GM12878 (cell line): ENCODE measurements at regions not wholly inside any gene's neighbourhood (a gene's known extent, or its start where the extent isn't known, plus 50 kb on each side); places are given as distances from the start of the nearest gene placed in this dataset.

Experiments
- ATAC-seq: fragments of 200-7000 bp; cut with Tn5 transposase; 3 replicates; pipeline ENCODE4 v1.9.1; 2020; ENCODE audit warnings: mild to moderate bottlenecking, moderate library complexity
- BruUV-seq: library from RNA; stranded (reverse); fragments of 400-500 nt; replicated peaks from 2 replicates; lab custom pipeline; 2021; lab: Mats Ljungman, UMichigan
- CTCF ChIA-PET: fragments of 300-600 bp; sonication (Branson Sonifier 250); formaldehyde crosslinking; extraction: SDS; loops from one replicate; lab custom pipeline; 2021; ENCODE audit warnings: inconsistent platforms; lab: Yijun Ruan, JAX
- POLR2A ChIA-PET: fragments of 350-600 bp; formaldehyde crosslinking; extraction: SDS; loops from one replicate; lab custom pipeline; 2021; ENCODE audit warnings: inconsistent platforms; lab: Charles Lee
- RAD21 ChIA-PET: fragments of 300-600 bp; sonication (Branson Sonifier 250); formaldehyde crosslinking; loops from one replicate; lab custom pipeline; 2023; ENCODE audit warnings: antibody characterized with exemption; ENCODE audit not compliant: unreplicated experiment; lab: Charles Lee
- SMC1A ChIA-PET: fragments of 300-600 bp; sonication (Branson Sonifier 250); formaldehyde crosslinking; loops from one replicate; lab custom pipeline; 2023; ENCODE audit not compliant: unreplicated experiment, uncharacterized antibody; lab: Charles Lee
- DNase-seq: peaks from one replicate; pipeline ENCODE4 v3.0.0-alpha.2; 2011; ENCODE audit warnings: low read depth, low spot score
- FAIRE-seq: peaks from 3 replicates; lab custom pipeline; 2011; peaks lifted over from hg19 to GRCh38; lab: Jason Lieb, UNC
- H2AFZ ChIP-seq: 2 replicates; pipeline ENCODE4 v1.6.0; 2011; ENCODE audit warnings: low read depth, low read length, control low read depth; ENCODE audit not compliant: control insufficient read depth
- H3K27ac ChIP-seq: 2 replicates; pipeline ENCODE4 v1.5.1; 2011; ENCODE audit warnings: control low read depth; ENCODE audit not compliant: control insufficient read depth, insufficient read depth
- H3K27me3 ChIP-seq, 2 experiments: replicated peaks in 1 of 2; 2 replicates each; pipeline versions ENCODE4 v1.6.0 to v1.6.1; 2011; ENCODE audit warnings: low read length in 1 of 2; ENCODE audit not compliant: control insufficient read depth in 2 of 2, insufficient read depth in 2 of 2
- H3K36me3 ChIP-seq, 2 experiments: 2 replicates each; pipeline ENCODE4 v1.5.1; 2011; ENCODE audit warnings: low read length in 1 of 2; ENCODE audit not compliant: control insufficient read depth in 2 of 2, insufficient read depth in 2 of 2
- H3K4me1 ChIP-seq: 2 replicates; pipeline ENCODE4 v1.6.1; 2011; ENCODE audit warnings: mild to moderate bottlenecking, low read length, moderate library complexity, mixed read lengths; ENCODE audit not compliant: control insufficient read depth, insufficient read depth
- H3K4me2 ChIP-seq: 2 replicates; pipeline ENCODE4 v1.6.0; 2011; ENCODE audit warnings: control low read depth; ENCODE audit not compliant: control insufficient read depth, insufficient read depth
- H3K4me3 ChIP-seq: fragments of 200-600 bp; sonication (generic); 2 replicates; pipeline ENCODE4 v1.5.1; 2016
- H3K79me2 ChIP-seq: 2 replicates; pipeline ENCODE4 v1.6.0; 2011; ENCODE audit warnings: low read length; ENCODE audit not compliant: control insufficient read depth, insufficient read depth
- H3K9ac ChIP-seq: 2 replicates; pipeline ENCODE4 v1.8.0; 2011; ENCODE audit warnings: low read length, control low read depth, mixed read lengths; ENCODE audit not compliant: control insufficient read depth, insufficient read depth
- H3K9me3 ChIP-seq: replicated peaks from 3 replicates; pipeline ENCODE4 v1.5.1; 2011; ENCODE audit warnings: mild to moderate bottlenecking, low read length; ENCODE audit not compliant: control insufficient read depth, insufficient read depth
- H4K20me1 ChIP-seq: 2 replicates; pipeline ENCODE4 v1.6.0; 2011; ENCODE audit not compliant: control insufficient read depth, insufficient read depth
- CEBPB ChIP-seq, 2 experiments: fragments of 150-350 bp in 1 of 2; IDR thresholded peaks; 2 replicates each; pipeline ENCODE4 v1.6.1; 2012 to 2014; ENCODE audit warnings: low read depth in 2 of 2, low read length in 2 of 2, borderline replicate concordance in 1 of 2, inconsistent platforms in 1 of 2
- CHD4 ChIP-seq: fragments of 200-600 bp; sonication (generic); IDR thresholded peaks from 2 replicates; pipeline ENCODE4 v1.6.1; 2016; ENCODE audit warnings: mild to moderate bottlenecking
- CREB1 ChIP-seq: IDR thresholded peaks from 2 replicates; pipeline ENCODE4 v1.6.1; 2012; ENCODE audit warnings: low read depth, mild to moderate bottlenecking, inconsistent platforms
- CTCF ChIP-seq, 3 experiments: IDR thresholded peaks in 2 of 3; conservative IDR thresholded peaks in 1 of 3; 2 replicates each; pipeline ENCODE4 v1.5.1; 2011; ENCODE audit warnings: low read depth in 3 of 3, low read length in 3 of 3, mild to moderate bottlenecking in 3 of 3, control low read depth in 2 of 3, moderate library complexity in 2 of 3, inconsistent platforms in 1 of 3, mixed read lengths in 1 of 3; ENCODE audit not compliant: control insufficient read depth in 2 of 3, insufficient read depth in 1 of 3; ENCODE audit errors: extremely low read depth in 1 of 3
- CUX1 ChIP-seq: IDR thresholded peaks from 2 replicates; pipeline ENCODE4 v1.6.1; 2012; ENCODE audit warnings: improper control_type of control experiment, low read depth, low read length; ENCODE audit not compliant: insufficient replicate concordance
- EGR1 ChIP-seq, 2 experiments: IDR thresholded peaks; 1 replicate in 1 of 2; 2 replicates in 1 of 2; pipeline ENCODE4 v1.6.1; 2011 to 2012; ENCODE audit warnings: low read depth in 2 of 2, low read length in 2 of 2, borderline replicate concordance in 1 of 2, mild to moderate bottlenecking in 1 of 2, moderate library complexity in 1 of 2
- EP300 ChIP-seq, 2 experiments: fragments of 150-350 bp in 1 of 2; IDR thresholded peaks; 2 replicates each; pipeline ENCODE4 v1.6.1; 2011 to 2012; ENCODE audit warnings: low read depth in 2 of 2, low read length in 2 of 2, borderline replicate concordance in 1 of 2, improper control_type of control experiment in 1 of 2, inconsistent platforms in 1 of 2; ENCODE audit not compliant: control insufficient read depth in 1 of 2
- KDM1A ChIP-seq: fragments of 200-600 bp; sonication (generic); IDR thresholded peaks from 2 replicates; pipeline ENCODE4 v1.6.1; 2016; ENCODE audit warnings: borderline replicate concordance
- SIX5 ChIP-seq: IDR thresholded peaks from 2 replicates; pipeline ENCODE4 v1.6.1; 2011; ENCODE audit warnings: mild to moderate bottlenecking, low read depth, low read length, moderate library complexity; ENCODE audit not compliant: severe bottlenecking
- TAF1 ChIP-seq: IDR thresholded peaks from 2 replicates; pipeline ENCODE4 v1.6.1; 2011; ENCODE audit warnings: mild to moderate bottlenecking, low read depth, low read length, borderline replicate concordance
- TARDBP ChIP-seq: IDR thresholded peaks from 2 replicates; pipeline ENCODE4 v1.6.1; 2016; ENCODE audit warnings: borderline replicate concordance
- WGBS: methylation state at CpG from one replicate; pipeline ENCODE4 v1.1.6; 2016; ENCODE audit warnings: low lambda C conversion rate; ENCODE audit not compliant: insufficient replicate concordance, insufficient coverage; ENCODE audit errors: missing lambda C conversion rate; 5-methylcytosine and 5-hydroxymethylcytosine counted together
- in situ Hi-C: fragments of 300-500 bp; cut with MboI; formaldehyde crosslinking; loops from 9 replicates; pipeline ENCODE4 v1.14.3; 2018; ENCODE audit warnings: mixed read lengths
- intact Hi-C: fragments of 100-400 bp; cut with micrococcal nuclease; formaldehyde crosslinking; loops from one replicate; pipeline ENCODE4 v1.14.2; 2022; ENCODE audit not compliant: unreplicated experiment
- TF ChIP-seq, protein P1 (sequence below): fragments of 450-650 bp; IDR thresholded peaks from 2 replicates; pipeline ENCODE4 v1.6.1; 2018; ENCODE audit warnings: borderline replicate concordance, mild to moderate bottlenecking; ENCODE audit not compliant: partially characterized antibody

DNA sequence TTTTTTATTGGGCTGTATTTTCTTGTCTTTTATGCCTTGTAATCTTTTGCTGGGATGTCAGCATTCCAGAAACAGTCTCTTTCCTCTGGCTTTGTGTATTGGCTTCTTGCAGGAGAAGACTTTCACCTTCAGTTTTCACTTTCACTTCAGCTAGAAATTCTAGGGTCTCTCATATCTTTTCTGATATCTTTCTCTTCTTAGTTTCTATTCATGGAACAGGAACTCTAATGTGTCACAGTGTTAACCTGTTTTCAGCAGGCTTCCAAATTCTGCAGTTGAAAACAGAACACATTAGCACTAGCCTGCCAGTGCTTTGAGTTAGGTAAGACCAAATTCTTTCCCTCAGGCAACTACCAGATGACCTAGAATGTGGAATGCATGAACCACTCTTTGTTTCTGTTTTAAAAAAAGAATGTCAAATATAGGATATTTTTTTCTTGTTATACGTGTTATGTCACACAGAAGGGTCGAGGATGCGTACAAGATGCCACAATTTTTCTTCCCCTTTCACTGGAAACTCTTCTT is 164.7 kb downstream of the TUSC1 start:
- in situ Hi-C loops (no loop called here), intact Hi-C loops (no loop called here)
- RAD21 ChIA-PET = no interaction called here
- WGBS = 0% methylated on average over 3 of the region's 3 CpGs
- no TSS peak for BruUV-seq
- H3K9ac ChIP-seq = no peak overlapping the region
- CTCF ChIA-PET = interaction anchor here (0.9 kb wide), 1 partner anchor 12 kb away, joined by 3 read pairs; no protein-coding TSS in a partner anchor
- POLR2A ChIA-PET = no interaction called here
- H3K27ac ChIP-seq = no peak overlapping the region
- no peaks in the 10 kb centered on the region for H3K9me3 ChIP-seq
- H3K79me2 ChIP-seq = no peaks in the 10 kb centered on the region
- no peaks in the 10 kb centered on the region for H3K4me1 ChIP-seq
- no peaks in the 10 kb centered on the region for H3K27me3 ChIP-seq
- H3K4me3 ChIP-seq = no peak overlapping the region
- ATAC-seq (no peak), DNase-seq (no peak), FAIRE-seq (no peak)
- SMC1A ChIA-PET = no interaction called here
- H3K36me3 ChIP-seq = no peaks in the 10 kb centered on the region
- H4K20me1 ChIP-seq = no peaks in the 10 kb centered on the region
- H3K4me2 ChIP-seq = no peak overlapping the region
- H2AFZ ChIP-seq = no peak overlapping the region
- TF ChIP-seq CTCF (IDR thresholded peaks at IDR 0.05 in 2 of 3, conservative IDR thresholded peaks at IDR 0.05 in 1 of 3; ENCODE audit: control insufficient read depth in 2 of 3, extremely low read depth in 1 of 3, insufficient read depth in 1 of 3, low read depth in 3 of 3, low read length in 3 of 3) (no peak), CEBPB (IDR thresholded peaks at IDR 0.05; ENCODE audit: borderline replicate concordance in 1 of 2, low read depth in 2 of 2, low read length in 2 of 2) (no peak), EP300 (IDR thresholded peaks at IDR 0.05; ENCODE audit: borderline replicate concordance in 1 of 2, control insufficient read depth in 1 of 2, low read depth in 2 of 2, low read length in 2 of 2) (no peak), CREB1 (no peak), EGR1 (IDR thresholded peaks at IDR 0.05; ENCODE audit: borderline replicate concordance in 1 of 2, low read depth in 2 of 2, low read length in 2 of 2) (no peak), TARDBP (no peak), CUX1 (no peak), KDM1A (no peak), TAF1 (no peak), CHD4 (no peak), SIX5 (no peak)
- TF ChIP-seq, protein P1, sequence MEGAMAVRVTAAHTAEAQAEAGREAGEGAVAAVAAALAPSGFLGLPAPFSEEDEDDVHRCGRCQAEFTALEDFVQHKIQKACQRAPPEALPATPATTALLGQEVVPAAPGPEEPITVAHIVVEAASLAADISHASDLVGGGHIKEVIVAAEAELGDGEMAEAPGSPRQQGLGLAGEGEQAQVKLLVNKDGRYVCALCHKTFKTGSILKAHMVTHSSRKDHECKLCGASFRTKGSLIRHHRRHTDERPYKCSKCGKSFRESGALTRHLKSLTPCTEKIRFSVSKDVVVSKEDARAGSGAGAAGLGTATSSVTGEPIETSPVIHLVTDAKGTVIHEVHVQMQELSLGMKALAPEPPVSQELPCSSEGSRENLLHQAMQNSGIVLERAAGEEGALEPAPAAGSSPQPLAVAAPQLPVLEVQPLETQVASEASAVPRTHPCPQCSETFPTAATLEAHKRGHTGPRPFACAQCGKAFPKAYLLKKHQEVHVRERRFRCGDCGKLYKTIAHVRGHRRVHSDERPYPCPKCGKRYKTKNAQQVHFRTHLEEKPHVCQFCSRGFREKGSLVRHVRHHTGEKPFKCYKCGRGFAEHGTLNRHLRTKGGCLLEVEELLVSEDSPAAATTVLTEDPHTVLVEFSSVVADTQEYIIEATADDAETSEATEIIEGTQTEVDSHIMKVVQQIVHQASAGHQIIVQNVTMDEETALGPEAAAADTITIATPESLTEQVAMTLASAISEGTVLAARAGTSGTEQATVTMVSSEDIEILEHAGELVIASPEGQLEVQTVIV = no peak
